GM18505 (cell line): ENCODE measurements at regions not wholly inside any gene's neighbourhood (a gene's known extent, or its start where the extent isn't known, plus 50 kb on each side); places are given as distances from the start of the nearest gene placed in this dataset.

Experiments
- ATAC-seq: cut with Tn5 transposase; IDR thresholded peaks from one replicate; pipeline ENCODE4 v1.9.1; 2021; ENCODE audit not compliant: unreplicated experiment
- POLR2A ChIP-seq: IDR thresholded peaks from 4 replicates; pipeline ENCODE4 v1.6.1; 2011; ENCODE audit warnings: borderline replicate concordance; ENCODE audit not compliant: insufficient read depth, insufficient read length; ENCODE audit errors: extremely low read depth

DNA sequence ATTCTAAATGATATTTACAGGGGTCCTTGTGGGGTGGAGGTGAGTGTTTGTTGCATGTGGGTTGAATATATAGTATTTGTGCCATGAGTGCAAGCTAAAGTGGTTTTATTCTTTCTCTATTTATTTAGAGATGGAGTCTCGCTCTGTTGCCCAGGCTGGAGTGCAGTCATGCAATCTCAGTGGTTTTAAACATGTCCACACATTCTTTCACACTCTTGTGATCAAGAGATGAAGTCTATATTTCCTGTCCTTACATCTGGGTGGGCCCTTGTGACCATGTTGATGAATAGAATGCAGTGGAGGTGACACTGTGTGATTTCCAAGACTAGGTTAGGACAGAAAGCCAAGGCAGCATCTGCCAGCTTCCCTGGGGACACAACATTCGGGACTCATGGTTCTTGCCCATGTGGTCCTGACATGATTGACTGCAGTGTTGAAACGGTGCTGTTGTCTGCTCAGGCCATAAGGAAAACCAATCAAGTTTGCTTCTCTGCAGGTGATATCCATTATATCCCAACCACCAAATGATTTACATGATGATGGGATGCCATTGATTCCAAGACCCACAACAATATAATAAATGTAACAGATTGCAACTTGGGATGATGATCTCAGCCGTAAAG is 172.6 kb downstream of the SUDS3 start:
- TF ChIP-seq POLR2A, result no peak
- no peak for ATAC-seq

DNA sequence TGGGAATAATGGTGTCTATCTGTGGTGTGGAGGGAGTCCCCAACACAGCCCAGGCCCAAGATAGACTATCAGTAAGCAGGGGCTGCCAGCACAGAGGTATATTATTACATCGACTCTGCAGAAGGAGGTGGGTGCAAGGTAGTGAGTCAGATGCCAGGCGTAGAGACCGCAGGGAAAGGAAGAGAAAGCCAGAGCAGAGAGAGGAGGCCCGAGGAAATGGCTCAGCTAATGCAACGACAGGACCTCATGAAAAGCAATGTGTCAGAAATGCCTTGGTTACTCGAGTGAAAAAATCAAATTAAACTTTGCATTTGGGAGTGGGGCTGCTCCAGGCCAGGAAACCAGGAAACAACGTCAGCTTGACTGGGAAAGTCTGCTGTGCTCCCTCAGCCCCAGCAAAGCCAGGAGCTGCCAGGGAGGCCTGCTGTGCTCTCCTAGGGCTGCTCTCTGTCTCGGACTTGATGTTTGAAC is 173.2 kb downstream of the SUDS3 start:
- TF ChIP-seq POLR2A, result no peak
- no peak for ATAC-seq

DNA sequence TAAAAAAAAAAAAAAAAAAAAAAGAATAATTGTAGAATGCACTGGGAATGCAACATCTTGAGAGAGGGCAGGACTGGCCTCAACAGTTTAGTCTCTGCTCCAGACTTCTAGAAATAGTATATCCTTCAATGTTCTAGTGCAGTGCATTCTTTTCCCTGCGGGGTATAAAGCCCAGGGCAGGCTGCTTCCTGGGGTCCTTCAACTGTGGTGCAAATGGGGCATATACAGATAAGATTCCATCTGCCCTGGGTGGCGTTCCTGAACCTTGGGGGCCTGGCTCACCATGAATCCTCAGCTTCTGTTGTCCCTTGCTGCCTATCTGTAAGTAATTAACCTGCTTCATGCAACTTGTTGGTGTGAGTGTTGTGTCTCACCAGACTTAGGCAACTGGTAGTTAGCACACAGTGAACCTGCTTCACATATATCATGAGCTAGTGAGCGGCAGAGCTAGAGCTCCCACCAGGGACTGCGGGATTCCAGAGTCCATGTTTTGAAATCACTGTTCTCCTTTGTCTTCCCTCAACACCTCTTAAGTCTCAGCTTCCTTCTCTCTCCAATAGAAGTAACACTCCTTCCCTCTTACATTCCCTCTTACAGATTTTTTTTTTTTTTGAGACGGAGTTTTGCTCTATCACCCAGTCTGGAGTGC is 177.6 kb downstream of the SUDS3 start:
- TF ChIP-seq POLR2A, result no peak

DNA sequence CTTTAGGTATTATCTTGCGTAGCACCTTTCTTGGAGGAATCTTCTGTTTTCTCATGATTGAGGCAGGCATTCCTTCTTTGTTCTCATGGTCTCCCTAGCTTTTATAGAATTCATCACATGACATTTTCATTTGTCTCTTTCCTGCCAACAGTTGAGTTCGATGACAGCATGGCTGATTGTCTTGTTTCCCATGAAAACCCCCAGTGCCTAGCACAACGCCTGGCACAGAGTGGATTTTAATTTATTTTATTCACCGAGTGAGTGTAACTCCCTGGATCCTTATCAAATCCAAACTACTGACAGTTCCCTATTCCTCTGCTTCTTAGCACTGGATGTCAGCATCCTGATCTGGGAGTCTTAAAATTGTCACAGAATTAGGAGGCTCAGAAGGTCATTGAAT is 182.6 kb downstream of the SUDS3 start:
- TF ChIP-seq POLR2A, result no peak
- no peak for ATAC-seq

More for the DNA sequence above, 177.6 kb downstream of the SUDS3 start:
- no peak for ATAC-seq

DNA sequence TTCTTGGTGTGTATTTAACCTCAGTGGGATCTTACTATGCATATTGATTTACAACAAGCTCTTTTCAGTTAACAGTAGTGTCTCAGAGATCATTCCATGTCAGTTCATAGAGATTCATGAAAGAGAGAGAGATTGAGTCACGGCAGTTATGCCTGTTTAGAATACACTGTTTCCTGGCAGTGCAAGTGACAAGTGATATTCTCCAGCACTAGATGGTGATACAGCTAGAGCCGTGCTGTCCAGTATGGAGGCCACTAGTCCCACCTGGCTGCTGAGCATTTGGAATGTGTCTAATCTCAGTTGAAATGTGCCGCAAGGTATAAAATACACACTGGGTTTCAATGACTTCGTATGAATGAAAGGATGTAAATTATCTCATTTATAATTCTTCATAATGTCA is 184.4 kb downstream of the SUDS3 start:
- no peak for TF ChIP-seq POLR2A
- ATAC-seq, result no peak

DNA sequence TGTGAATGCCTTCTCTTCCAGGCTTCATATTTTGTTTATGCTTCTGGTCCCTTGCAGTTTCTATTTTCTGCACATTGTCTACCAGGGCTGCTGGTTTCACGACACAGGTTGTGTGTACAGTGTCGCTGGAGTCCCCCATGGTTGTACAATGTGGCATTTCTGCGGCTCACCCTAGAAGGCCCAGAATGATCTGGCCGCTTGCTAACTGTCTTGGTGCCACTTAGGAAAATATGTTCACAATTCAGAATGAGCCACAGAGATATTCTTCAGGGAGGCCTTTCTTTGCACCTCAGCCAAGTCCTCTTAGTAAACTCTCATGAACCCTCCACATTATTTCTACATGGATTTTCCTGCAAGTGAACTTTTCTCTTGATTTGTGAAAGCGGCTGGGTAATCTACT is 195.4 kb downstream of the SUDS3 start:
- TF ChIP-seq POLR2A, result no peak
- no peak for ATAC-seq

DNA sequence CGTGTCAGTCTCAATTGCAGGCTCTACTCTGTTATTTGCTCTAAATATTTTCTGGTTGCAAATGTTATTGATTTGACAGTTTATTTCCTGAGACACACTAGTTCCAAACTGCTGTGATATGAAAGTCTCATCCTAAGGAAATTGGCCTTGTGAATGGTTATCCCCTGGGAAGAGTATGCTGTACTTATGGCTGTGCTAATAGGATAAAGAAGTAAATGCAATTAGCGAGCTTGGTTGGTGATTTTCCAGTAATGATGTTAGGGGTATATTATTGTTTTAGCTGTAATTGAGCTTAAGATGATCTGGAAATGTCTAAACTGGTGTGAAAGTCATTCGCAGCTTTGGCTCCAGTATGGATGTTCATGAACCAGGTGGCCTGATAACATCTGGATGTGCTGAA is 197.9 kb downstream of the SUDS3 start:
- ATAC-seq, result no peak
- TF ChIP-seq POLR2A, result no peak

DNA sequence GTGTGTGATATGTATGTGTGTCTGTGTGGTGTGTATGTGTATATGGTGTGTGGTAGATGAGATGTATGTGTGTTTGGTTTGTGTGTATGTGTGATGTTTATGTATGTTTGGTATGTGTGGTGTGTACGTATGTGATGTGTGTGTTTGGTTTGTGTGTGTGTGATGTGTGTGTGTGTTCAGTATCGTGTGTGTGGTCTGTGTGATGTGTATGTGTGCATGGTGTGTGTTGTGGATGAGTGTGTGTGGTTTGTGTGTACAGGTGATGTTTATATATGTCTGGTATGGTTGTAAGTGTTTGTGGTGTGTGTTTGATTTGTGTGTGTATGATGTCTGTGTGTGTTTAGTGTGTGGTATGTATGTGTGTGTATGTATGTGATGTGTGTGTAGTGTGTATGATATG is 199.4 kb downstream of the SUDS3 start:
- TF ChIP-seq POLR2A, result no peak
- no peak for ATAC-seq

DNA sequence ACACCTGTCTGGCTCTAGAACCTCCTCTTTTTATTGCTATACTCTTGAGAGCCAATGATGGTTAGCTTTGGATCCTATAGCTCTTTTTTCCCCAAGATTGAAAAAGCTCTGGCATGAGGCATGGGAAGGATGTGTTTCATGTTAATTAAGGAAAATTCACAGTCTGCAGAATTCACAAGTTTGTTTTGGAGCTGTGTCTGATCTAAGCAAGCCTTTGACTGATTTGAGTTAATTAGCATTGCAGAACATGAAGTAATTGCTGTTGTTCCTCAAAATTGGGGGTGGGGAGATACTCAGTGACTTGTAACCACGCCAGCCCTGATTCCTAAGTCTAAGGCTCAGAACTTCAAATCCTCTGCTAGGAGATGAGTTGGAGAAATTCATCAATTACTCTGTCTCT is 205.0 kb downstream of the SUDS3 start:
- ATAC-seq, result no peak
- TF ChIP-seq POLR2A, result no peak

DNA sequence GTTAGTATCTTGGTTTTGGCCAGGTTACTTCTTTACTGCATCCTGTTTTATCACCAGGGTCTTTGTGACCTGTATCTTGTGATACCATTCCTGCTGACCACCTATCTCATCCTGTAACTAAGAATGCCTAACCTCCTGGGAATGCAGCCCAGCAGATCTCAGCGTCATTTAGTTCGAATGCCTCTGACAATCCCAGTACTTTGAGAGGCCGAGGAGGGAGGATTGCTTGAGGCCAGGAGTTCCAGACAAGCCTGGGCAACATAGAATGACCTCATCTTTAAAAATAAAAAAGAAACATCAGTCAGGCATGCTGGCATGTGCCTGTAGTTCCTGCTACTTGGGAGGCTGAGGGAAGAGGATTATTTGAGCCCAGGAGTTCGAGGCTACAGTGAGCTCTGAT is 206.5 kb downstream of the SUDS3 start:
- no peak for TF ChIP-seq POLR2A
- ATAC-seq, result no peak

DNA sequence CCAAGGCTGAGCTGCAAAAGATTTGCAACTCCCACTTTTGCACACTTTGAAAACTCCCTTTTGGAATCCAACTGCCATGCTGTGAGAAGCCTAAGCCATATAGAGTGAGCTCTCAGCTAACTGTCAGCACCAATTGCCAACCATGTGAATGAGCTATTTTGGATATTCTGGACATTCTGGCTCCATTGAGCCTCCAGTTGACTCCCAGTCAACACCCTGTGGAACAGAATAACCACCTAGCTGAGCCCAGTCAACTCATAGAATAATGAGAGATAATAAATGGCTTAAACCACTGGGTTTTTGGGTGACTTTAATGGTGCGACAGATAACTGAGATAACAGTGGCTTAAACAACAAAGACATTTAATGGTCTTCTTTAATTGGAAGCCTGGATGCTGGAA is 210.1 kb downstream of the SUDS3 start:
- no peak for ATAC-seq
- TF ChIP-seq POLR2A, result no peak

DNA sequence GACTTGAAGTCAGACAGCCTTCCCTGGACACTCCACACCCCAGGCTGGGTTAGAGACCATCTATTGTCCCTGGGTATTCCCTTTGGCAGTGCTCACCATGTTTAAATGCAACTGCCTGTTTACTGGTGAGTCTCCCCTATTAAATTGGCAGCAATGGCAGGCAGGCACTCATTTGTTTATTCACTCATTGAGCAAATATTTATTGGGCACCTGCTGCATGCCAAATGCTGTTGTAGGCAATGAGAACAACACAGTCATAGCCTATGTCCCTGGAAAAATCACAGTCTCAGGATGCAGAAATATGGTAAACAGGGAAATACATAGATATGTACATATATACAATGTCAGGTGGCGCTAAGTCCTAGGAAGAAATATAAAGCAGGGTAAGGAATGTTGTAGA is 212.8 kb downstream of the SUDS3 start:
- TF ChIP-seq POLR2A, result no peak
- no peak for ATAC-seq

DNA sequence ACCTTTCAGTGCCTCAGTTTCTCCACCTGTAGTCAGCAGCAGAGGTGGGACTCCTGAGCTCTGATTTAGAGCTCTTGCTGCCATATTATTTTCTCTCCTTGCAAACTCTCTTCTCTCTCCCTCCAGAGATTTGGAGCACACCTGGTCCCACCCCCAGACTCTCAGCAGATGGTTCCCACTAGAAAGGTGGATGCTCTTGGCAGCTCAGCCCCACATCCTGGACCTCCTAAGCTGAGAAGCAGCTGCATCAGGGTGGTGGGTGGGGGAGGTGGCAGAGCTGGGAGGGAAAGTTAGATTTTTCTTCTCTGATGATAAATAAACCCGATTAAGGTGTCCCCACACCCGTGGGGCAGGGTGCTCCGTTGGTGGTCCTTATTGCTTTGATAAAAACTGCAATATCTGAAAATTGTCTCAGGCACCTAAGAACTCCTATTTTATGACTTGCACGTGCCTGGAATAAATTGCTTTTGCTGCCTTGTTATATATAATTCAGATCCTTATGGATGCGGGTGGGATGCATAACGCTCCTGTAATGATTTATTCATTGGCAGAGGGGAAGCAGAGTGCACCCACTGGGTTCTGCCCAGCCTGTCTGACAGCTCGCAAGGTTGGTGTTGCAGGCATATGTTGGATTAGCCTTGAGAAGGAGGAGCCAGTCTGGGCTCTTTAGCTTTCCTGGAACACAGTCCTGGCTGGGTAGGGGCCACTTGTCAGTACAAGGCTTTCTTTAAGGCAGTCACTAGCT is 214.2 kb downstream of the SUDS3 start:
- ATAC-seq, result no peak
- no peak for TF ChIP-seq POLR2A
